ENCODE measurements at regions not wholly inside any gene's neighbourhood (a gene's known extent, or its start where the extent isn't known, plus 50 kb on each side); places are given as distances from the start of the nearest gene placed in this dataset.
A peak's percentile ranks its signal among the peaks of the same experiment; 100 is the strongest.

DNA sequence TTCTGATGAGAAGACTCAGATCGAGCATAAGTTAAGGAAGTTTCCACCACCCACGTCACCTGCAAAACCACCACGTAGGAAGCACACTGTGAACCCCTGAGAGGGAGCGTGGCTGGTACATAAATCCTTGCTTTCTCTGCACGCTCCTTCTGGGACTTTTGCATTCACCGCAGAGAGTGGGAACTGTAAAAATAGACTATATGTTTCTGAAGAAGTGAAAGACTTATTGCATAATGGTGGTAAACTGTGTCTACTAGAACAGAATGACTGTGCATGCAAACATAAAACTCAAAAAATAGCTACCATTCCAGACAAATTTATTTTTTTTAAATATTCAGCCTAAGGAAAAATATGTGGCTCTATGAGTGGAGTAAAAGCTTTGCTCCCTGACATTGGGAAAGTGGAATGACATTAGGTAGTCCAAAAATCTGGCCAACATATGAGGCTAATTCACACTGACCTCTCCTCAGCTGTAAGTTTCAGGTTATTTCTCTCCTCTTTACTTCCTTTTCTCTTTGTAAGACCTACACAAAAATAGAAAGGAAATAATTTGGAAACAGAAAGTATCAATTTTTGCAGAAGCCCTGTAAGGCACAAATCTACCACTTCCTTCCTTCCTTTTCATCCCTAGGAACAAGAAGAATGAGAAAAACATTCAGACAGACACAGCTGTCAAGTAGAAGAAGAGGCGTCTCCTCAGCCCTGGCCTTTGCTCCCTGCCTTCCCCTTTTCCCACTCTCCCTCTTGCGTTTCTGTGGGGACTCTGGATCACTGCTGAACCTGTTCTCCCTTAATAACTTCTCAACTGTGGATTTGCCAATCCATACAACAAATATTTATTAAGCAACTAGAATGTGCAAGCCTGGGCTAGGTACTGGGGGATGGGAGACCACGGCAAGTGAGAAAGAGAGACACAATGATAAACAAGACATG lies 264.3 kb upstream of the FOXN3 start (continued):
- TF ChIP-seq, protein P1, sequence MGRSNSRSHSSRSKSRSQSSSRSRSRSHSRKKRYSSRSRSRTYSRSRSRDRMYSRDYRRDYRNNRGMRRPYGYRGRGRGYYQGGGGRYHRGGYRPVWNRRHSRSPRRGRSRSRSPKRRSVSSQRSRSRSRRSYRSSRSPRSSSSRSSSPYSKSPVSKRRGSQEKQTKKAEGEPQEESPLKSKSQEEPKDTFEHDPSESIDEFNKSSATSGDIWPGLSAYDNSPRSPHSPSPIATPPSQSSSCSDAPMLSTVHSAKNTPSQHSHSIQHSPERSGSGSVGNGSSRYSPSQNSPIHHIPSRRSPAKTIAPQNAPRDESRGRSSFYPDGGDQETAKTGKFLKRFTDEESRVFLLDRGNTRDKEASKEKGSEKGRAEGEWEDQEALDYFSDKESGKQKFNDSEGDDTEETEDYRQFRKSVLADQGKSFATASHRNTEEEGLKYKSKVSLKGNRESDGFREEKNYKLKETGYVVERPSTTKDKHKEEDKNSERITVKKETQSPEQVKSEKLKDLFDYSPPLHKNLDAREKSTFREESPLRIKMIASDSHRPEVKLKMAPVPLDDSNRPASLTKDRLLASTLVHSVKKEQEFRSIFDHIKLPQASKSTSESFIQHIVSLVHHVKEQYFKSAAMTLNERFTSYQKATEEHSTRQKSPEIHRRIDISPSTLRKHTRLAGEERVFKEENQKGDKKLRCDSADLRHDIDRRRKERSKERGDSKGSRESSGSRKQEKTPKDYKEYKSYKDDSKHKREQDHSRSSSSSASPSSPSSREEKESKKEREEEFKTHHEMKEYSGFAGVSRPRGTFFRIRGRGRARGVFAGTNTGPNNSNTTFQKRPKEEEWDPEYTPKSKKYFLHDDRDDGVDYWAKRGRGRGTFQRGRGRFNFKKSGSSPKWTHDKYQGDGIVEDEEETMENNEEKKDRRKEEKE (IDR thresholded peaks at IDR 0.05): no peak
- TF ChIP-seq, protein P2, sequence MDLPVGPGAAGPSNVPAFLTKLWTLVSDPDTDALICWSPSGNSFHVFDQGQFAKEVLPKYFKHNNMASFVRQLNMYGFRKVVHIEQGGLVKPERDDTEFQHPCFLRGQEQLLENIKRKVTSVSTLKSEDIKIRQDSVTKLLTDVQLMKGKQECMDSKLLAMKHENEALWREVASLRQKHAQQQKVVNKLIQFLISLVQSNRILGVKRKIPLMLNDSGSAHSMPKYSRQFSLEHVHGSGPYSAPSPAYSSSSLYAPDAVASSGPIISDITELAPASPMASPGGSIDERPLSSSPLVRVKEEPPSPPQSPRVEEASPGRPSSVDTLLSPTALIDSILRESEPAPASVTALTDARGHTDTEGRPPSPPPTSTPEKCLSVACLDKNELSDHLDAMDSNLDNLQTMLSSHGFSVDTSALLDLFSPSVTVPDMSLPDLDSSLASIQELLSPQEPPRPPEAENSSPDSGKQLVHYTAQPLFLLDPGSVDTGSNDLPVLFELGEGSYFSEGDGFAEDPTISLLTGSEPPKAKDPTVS (IDR thresholded peaks at IDR 0.05; ENCODE audit: low read depth, low read length): no peak
- TF ChIP-seq, protein P3, sequence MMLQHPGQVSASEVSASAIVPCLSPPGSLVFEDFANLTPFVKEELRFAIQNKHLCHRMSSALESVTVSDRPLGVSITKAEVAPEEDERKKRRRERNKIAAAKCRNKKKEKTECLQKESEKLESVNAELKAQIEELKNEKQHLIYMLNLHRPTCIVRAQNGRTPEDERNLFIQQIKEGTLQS (IDR thresholded peaks at IDR 0.05; ENCODE audit: borderline replicate concordance, extremely low read depth, low read depth, low read length): no peak
- TF ChIP-seq ZNF384 (IDR thresholded peaks at IDR 0.05; ENCODE audit: borderline replicate concordance, low read depth, low read length) (no peak), POLR2AphosphoS5 (IDR thresholded peaks at IDR 0.05; ENCODE audit: low read length) (no peak), YY1 (IDR thresholded peaks at IDR 0.05; ENCODE audit: low read depth, low read length) (no peak), SUPT20H (IDR thresholded peaks at IDR 0.05; ENCODE audit: borderline replicate concordance, control insufficient read depth, low read depth, low read length) (no peak), POLR2A (IDR thresholded peaks at IDR 0.05; ENCODE audit: low read depth, low read length) (no peak), IRF4 (IDR thresholded peaks at IDR 0.05; ENCODE audit: low read depth, low read length) (0 out of 2 replicates have a peak, but pooled peaks have one; percentile 51), ZNF24 (IDR thresholded peaks at IDR 0.05) (peak; percentile 78), DPF2 (IDR thresholded peaks at IDR 0.05) (peak; percentile 71; the same call in 1 of the 2 replicates), JUND (IDR thresholded peaks at IDR 0.05; ENCODE audit: low read depth, low read length) (0 out of 2 replicates have a peak, but pooled peaks have one; percentile 31), HDAC6 (IDR thresholded peaks at IDR 0.05; ENCODE audit: unreplicated experiment) (no peak), PAX8 (IDR thresholded peaks at IDR 0.05) (no peak), CREB1 (IDR thresholded peaks at IDR 0.05; ENCODE audit: low read depth) (peak; percentile 75), SPI1 (IDR thresholded peaks at IDR 0.05; ENCODE audit: borderline replicate concordance, insufficient read depth, low read depth, low read length) (peak; percentile 70), CBFB (IDR thresholded peaks at IDR 0.05; ENCODE audit: low read depth) (peak; percentile 82), STAT1 (conservative IDR thresholded peaks at IDR 0.05) (no peak), FOS (IDR thresholded peaks at IDR 0.05; ENCODE audit: borderline replicate concordance, extremely low read depth, insufficient read length) (no peak), EGR1 (IDR thresholded peaks at IDR 0.05; ENCODE audit: borderline replicate concordance in 1 of 2, low read depth in 2 of 2, low read length in 2 of 2) (peak in 1 of 2 experiments; percentile 77; a peak in 1 of 3 replicates)
- TF ChIP-seq, protein P4, sequence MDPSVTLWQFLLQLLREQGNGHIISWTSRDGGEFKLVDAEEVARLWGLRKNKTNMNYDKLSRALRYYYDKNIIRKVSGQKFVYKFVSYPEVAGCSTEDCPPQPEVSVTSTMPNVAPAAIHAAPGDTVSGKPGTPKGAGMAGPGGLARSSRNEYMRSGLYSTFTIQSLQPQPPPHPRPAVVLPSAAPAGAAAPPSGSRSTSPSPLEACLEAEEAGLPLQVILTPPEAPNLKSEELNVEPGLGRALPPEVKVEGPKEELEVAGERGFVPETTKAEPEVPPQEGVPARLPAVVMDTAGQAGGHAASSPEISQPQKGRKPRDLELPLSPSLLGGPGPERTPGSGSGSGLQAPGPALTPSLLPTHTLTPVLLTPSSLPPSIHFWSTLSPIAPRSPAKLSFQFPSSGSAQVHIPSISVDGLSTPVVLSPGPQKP (IDR thresholded peaks at IDR 0.05; ENCODE audit: low read depth, low read length): no peak
- TF ChIP-seq, protein P5, sequence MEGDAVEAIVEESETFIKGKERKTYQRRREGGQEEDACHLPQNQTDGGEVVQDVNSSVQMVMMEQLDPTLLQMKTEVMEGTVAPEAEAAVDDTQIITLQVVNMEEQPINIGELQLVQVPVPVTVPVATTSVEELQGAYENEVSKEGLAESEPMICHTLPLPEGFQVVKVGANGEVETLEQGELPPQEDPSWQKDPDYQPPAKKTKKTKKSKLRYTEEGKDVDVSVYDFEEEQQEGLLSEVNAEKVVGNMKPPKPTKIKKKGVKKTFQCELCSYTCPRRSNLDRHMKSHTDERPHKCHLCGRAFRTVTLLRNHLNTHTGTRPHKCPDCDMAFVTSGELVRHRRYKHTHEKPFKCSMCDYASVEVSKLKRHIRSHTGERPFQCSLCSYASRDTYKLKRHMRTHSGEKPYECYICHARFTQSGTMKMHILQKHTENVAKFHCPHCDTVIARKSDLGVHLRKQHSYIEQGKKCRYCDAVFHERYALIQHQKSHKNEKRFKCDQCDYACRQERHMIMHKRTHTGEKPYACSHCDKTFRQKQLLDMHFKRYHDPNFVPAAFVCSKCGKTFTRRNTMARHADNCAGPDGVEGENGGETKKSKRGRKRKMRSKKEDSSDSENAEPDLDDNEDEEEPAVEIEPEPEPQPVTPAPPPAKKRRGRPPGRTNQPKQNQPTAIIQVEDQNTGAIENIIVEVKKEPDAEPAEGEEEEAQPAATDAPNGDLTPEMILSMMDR (IDR thresholded peaks at IDR 0.05 in 2 of 3, conservative IDR thresholded peaks at IDR 0.05 in 1 of 3; ENCODE audit: control insufficient read depth in 2 of 3, extremely low read depth in 1 of 3, insufficient read depth in 1 of 3, low read depth in 3 of 3, low read length in 3 of 3): no peak

All from GM12878 (cell line).